IPS-18c (cell line): ENCODE measurements at regions not wholly inside any gene's neighbourhood (a gene's known extent, or its start where the extent isn't known, plus 50 kb on each side); places are given as distances from the start of the nearest gene placed in this dataset.

Source experiments
- H3K4me3 ChIP-seq: 2 replicates; pipeline ENCODE4 v1.7.0; 2013; ENCODE audit warnings: low read depth, mild to moderate bottlenecking, low read length, moderate library complexity; ENCODE audit not compliant: insufficient read depth
- H3K9me3 ChIP-seq: one replicate; pipeline ENCODE4 v1.6.1; 2013; ENCODE audit warnings: mild to moderate bottlenecking, low read length, moderate library complexity; ENCODE audit not compliant: control insufficient read depth, insufficient read depth

DNA sequence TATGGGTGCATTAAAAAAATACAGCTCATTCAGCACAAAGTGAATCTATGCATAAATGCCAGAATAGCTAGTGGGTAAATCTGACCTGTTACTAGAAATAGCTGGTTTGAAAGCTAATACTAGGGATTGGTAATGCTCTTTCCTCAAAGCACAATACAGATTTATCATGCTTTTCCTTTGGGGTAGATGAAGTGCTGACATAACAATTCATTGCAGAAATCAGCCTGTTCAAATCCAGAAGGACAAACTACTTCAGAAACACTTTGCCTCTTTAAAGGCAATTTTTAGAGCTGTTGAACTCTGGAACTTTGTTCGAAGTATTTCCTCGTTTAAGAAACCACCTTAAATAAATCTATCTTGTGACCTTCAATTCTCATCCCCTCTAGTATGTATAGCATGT lies 957.9 kb downstream of the ARAP2 start:
- no peak overlapping the region for H3K4me3 ChIP-seq
- H3K9me3 ChIP-seq, result no peaks in the 10 kb centered on the region

DNA sequence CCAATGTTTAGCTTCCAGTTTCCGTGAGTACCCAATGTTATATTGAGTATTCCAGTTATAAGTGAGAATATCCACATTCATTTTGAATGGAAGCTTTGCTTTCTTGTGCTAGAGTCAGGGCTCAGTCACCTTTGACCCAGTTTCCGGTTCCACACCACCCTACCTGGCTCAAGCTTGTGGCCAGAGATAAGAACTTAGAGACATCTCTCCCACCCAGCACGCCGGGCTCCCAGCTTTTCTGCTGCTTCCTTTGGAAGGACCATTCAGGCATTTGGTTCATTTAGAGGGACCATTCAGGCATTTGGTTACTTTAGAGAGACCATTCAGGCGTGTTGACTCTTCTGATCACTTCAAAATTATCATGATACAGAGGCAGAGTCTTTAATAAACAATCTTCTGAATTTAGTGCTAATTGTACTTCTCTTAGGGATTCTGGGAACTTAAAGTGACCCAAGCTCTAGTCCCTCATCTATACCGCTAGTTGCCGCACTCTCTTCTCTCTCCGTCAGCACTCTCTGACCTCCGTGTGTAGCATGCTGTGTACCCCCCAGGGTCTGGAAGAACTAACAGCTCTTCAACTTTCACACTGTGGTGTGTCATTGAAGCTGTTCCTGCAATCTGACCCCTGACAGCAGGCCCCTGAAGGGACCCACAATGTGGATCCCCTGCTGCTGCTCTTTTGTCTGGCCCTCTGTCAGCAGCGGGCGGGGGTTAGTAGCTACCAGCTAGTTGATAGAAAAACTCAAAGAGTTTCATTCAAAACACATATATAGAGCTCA lies 943.1 kb downstream of the ARAP2 start:
- Histone ChIP-seq H3K9me3 (no peaks in the 10 kb centered on the region), H3K4me3 (no peak overlapping the region)

DNA sequence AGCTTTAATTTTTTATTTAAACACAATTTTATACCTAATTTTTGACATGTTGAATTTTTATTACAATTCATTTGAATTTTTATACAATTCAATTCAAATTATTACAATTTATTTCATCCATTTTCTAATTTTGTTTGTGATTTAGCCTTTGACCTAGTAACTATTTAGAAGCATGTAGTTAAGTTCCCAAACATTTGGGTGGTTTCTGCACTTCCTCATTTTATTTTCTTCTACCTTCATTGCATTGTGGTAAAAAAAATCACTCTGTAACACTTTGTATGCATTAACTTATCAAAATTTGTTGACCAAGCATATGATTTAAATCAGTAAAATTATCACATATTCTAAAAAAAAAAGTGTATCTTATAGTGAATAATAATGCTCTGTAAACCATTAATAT lies 928.9 kb downstream of the ARAP2 start:
- no peak overlapping the region for H3K4me3 ChIP-seq
- no peaks in the 10 kb centered on the region for H3K9me3 ChIP-seq

DNA sequence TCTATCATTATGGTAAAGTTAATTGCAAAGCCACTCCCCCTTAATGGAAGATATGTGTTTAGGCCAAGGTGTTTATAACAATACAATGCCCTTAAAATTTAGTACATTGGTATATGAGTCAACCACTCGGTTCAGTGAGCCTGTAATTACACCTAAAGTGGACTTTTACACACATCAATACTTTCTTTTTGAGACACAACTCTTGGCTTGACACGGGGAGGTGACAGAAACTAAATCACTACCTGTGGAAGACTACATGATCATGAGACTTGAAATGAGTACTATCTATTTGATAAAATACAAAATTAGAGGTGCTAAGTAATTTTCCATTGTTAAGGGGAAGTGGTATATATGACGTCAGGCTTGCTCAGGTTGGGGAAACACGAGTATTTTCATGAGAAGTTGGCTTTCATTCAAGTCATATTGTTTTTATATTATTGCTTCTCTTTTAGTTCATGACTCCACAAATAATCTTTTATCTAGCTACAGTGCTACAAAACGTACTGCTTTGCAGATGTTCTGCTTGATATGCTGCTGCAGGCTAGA lies 918.3 kb downstream of the ARAP2 start:
- no peak overlapping the region for H3K4me3 ChIP-seq
- H3K9me3 ChIP-seq, result no peaks in the 10 kb centered on the region

GRCh38 chr4:35342833-35343232 lies 901.5 kb downstream of the ARAP2 start:
- Histone ChIP-seq H3K4me3 (no peak overlapping the region), H3K9me3 (no peaks in the 10 kb centered on the region)

- Histone ChIP-seq H3K9me3 (peaks cover 4% of the 10 kb centered on the region), H3K4me3 (no peak overlapping the region)
Observed at GRCh38 chr4:35347276-35347675, 897.0 kb downstream of the ARAP2 start.

DNA sequence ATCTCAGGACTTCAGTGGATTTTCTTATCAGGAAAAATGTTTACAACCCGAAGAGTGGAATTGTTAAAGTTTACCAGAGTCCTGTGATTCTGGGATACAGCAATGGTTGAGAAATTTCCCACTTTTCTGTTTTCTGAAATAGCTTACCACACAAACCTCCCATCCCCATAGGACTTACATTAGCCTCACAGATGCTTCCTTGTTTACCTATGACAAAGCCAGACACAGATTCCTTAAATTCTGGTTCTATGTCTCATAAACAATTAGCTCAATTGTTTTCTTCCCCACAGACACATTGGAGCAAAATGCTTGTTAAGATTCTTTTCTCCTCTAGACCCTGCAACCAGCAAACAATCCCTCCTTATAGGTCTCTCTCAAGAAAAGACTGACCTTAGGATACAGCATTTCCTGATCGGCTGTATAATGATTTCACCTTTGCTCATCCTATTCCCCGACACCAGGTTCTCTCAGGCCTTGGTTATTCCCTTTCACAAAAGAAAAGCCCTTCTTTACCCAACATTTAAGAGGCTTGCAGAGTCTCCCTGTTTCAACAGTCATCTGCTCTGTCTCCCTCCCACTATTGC lies 886.2 kb downstream of the ARAP2 start:
- Histone ChIP-seq H3K9me3 (no peaks in the 10 kb centered on the region), H3K4me3 (no peak overlapping the region)

DNA sequence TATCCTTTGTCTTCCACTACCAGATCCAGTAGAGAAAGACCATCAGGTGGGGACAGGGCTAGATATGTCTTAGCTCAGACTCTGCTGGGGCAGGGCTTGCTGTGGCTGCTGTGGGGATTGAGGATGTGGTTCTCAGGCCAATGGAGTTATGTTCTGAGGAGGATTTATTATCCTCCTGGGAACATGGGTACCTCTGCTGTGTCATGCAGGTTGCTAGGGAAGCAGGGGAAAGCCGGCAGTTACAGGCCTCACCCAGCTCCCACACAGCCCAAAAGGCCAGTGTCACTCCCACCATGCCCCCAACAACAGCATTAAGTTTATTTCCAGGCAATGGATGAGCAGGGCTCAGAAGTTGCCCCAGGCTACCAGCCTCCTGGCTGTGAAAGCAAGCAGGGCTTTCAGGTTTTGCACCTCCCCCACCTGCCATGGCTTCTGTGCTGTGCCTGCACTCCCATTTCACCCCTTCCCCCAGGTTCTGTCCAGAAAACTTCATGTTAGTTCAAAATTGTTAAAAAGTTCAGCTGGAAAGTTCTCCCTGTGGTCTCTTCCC lies 879.9 kb downstream of the ARAP2 start:
- H3K9me3 ChIP-seq, result no peaks in the 10 kb centered on the region
- no peak overlapping the region for H3K4me3 ChIP-seq

DNA sequence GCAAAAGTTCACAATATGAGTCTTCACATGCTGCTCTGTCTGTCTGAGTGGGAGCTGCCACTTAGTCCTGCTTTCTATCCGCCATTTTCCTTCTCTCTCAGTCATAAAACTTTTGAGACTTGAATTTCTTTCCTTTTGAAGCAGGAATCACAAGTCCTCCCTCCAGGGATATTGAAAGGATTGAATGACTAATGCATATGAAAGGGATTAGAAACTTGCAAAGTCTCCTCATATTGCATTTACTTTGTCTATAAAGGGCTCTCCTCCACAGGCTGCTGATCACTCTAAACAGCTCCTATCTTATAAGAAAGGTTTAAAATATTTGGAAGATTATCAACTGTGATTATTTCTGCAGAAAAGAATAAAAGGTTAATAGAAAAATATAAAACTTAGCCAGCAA lies 879.1 kb downstream of the ARAP2 start:
- no peaks in the 10 kb centered on the region for H3K9me3 ChIP-seq

GRCh38 chr4:35399912-35400311 lies 844.4 kb downstream of the ARAP2 start:
- H3K9me3 ChIP-seq, result no peaks in the 10 kb centered on the region

More for the DNA sequence above, 879.1 kb downstream of the ARAP2 start:
- no peak overlapping the region for H3K4me3 ChIP-seq

GRCh38 chr4:35423104-35423503 lies 821.2 kb downstream of the ARAP2 start:
- no peaks in the 10 kb centered on the region for H3K9me3 ChIP-seq
- H3K4me3 ChIP-seq, result no peak overlapping the region

More at GRCh38 chr4:35399912-35400311, 844.4 kb downstream of the ARAP2 start:
- no peak overlapping the region for H3K4me3 ChIP-seq

- Histone ChIP-seq H3K4me3 (no peak overlapping the region), H3K9me3 (peaks cover 8% of the 10 kb centered on the region)
Observed at GRCh38 chr4:35447474-35447873, 796.8 kb downstream of the ARAP2 start.

GRCh38 chr4:35459045-35459444 lies 785.3 kb downstream of the ARAP2 start:
- Histone ChIP-seq H3K9me3 (no peaks in the 10 kb centered on the region), H3K4me3 (no peak overlapping the region)

DNA sequence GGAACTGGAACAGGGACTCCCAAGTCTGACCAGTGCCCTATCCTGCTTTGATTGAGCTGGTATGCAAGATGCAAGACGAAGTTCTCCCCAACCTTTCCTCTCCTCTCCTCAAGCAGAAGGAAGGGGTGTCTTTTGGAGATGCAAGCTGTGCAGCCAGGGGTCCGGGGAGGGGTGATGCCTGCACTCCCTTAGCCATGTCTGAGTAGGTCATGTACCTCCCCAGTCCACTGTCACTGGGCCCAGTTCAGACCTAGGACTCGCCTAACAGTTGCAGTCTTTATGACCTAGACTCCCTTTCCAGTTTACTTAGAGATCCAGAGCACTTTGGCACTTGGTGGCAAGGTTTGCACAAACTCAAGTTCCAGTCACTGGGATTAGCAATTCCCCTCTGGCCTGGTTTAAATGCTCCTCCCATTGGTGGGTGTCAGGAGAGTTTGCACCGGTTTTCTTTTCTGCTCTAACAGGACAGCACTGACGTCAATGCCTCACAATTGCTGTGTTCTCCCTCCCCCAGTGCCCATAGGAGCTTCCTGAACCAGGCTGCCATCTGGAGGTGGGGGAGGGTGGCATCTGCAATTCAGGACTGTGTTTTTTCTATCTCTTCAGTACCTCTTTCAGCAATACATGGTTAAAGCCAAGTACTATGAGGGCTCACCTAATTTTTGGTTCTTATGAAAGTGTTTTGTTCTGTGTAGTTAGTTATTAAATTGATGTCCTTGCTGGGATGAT lies 782.2 kb downstream of the ARAP2 start:
- H3K9me3 ChIP-seq, result no peaks in the 10 kb centered on the region
- no peak overlapping the region for H3K4me3 ChIP-seq

- Histone ChIP-seq H3K4me3 (no peak overlapping the region), H3K9me3 (no peaks in the 10 kb centered on the region)
Observed at GRCh38 chr4:35463251-35463952, 780.9 kb downstream of the ARAP2 start.

DNA sequence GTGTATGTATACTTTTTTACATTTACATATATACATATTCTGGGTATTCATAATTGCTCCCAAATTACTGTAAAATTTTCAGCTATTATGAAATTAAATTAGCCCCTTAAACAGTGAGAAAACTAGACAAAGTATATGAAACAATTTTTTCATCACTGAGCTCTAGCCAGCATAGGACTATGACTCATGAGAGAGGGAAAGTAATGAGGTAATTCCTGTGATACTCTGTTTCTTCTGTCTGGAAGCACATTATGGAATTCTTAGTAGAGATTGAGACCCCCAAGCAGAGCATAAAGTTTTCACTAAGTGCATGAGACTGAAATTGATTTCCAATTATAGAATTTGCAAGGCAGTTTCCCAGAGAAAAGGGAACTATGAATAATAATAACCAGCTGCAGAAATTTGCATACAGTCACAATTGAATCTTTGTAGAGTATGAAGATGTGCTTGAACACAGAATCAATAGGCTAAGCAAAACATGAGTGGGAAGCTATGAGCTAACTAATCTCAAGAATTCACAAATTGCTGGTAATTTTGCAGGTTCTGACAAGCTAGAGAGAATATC lies 779.3 kb downstream of the ARAP2 start:
- no peaks in the 10 kb centered on the region for H3K9me3 ChIP-seq
- H3K4me3 ChIP-seq, result no peak overlapping the region

- no peak overlapping the region for H3K4me3 ChIP-seq
- no peaks in the 10 kb centered on the region for H3K9me3 ChIP-seq
Observed at GRCh38 chr4:35491093-35491492, 753.2 kb downstream of the ARAP2 start.
